SU-DHL-6 (cell line): ENCODE measurements at regions not wholly inside any gene's neighbourhood (a gene's known extent, or its start where the extent isn't known, plus 50 kb on each side); places are given as distances from the start of the nearest gene placed in this dataset.

ENCODE experiments used
- H2AFZ ChIP-seq: fragments of 200-600 bp; sonication (generic); 2 replicates; pipeline ENCODE4 v1.6.1; 2014; ENCODE audit warnings: low read depth, mild to moderate bottlenecking, moderate library complexity, mixed read lengths, antibody characterized with exemption, low read length; ENCODE audit not compliant: severe bottlenecking
- H3F3A ChIP-seq: fragments of 200-600 bp; shearing (Covaris generic); 2 replicates; pipeline ENCODE4 v1.6.0; 2016; ENCODE audit warnings: antibody characterized with exemption, mild to moderate bottlenecking; ENCODE audit not compliant: insufficient read depth
- H3K27ac ChIP-seq: fragments of 200-600 bp; sonication (generic); 2 replicates; pipeline ENCODE4 v1.5.1; 2016; ENCODE audit warnings: low read depth, mild to moderate bottlenecking, low read length, moderate library complexity, mixed read lengths
- H3K27me3 ChIP-seq: fragments of 200-600 bp; sonication (generic), shearing (Covaris generic); 2 replicates; pipeline ENCODE4 v1.6.0; 2014; ENCODE audit warnings: mild to moderate bottlenecking, low read length
- H3K36me3 ChIP-seq: fragments of 200-600 bp; sonication (generic); 2 replicates; pipeline ENCODE4 v1.6.1; 2014; ENCODE audit warnings: mild to moderate bottlenecking, low read length, mixed read lengths
- H3K4me2 ChIP-seq: fragments of 300-600, 200-600 bp; shearing (Covaris generic), sonication (generic); 2 replicates; pipeline ENCODE4 v1.6.0; 2014; ENCODE audit warnings: low read length, low read depth, mild to moderate bottlenecking; ENCODE audit not compliant: poor library complexity, severe bottlenecking
- H3K4me3 ChIP-seq: fragments of 200-600 bp; sonication (generic); 2 replicates; pipeline ENCODE4 v1.5.1; 2014; ENCODE audit warnings: antibody characterized with exemption, low read length, mild to moderate bottlenecking, mixed read lengths; ENCODE audit not compliant: insufficient read depth, poor library complexity, severe bottlenecking
- H3K79me2 ChIP-seq: fragments of 200-600 bp; sonication (generic); 2 replicates; pipeline ENCODE4 v1.6.1; 2014; ENCODE audit warnings: mild to moderate bottlenecking, low read length, moderate library complexity; ENCODE audit not compliant: insufficient read depth
- H3K9ac ChIP-seq: fragments of 200-600 bp; sonication (generic); 2 replicates; pipeline ENCODE4 v1.7.0; 2014; ENCODE audit warnings: mild to moderate bottlenecking, low read length
- H3K9me2 ChIP-seq: fragments of 200-600 bp; sonication (generic); replicated peaks from 2 replicates; pipeline ENCODE4 v1.6.1; 2014; ENCODE audit warnings: low read length; ENCODE audit not compliant: insufficient read depth
- H3K9me3 ChIP-seq: fragments of 200-600 bp; sonication (generic); 2 replicates; pipeline ENCODE4 v1.6.1; 2014; ENCODE audit warnings: low read length, mixed read lengths; ENCODE audit not compliant: insufficient read depth
- H4K20me1 ChIP-seq: fragments of 200-600 bp; sonication (generic); 2 replicates; pipeline ENCODE4 v1.6.1; 2014; ENCODE audit warnings: low read depth, mild to moderate bottlenecking, antibody characterized with exemption, low read length, moderate library complexity, mixed read lengths
- CTCF ChIP-seq: fragments of 200-600 bp; sonication (generic); IDR thresholded peaks from one replicate; pipeline ENCODE4 v1.5.1; 2017; ENCODE audit warnings: antibody characterized with exemption, mild to moderate bottlenecking, low read length, moderate library complexity; ENCODE audit not compliant: insufficient read depth, poor library complexity, severe bottlenecking
- EZH2phosphoT487 ChIP-seq: fragments of 200-600 bp; sonication (generic), shearing (Covaris generic); conservative IDR thresholded peaks from 2 replicates; pipeline ENCODE4 v1.6.1; 2018; ENCODE audit warnings: mild to moderate bottlenecking, antibody characterized with exemption, low read length, moderate library complexity, mixed read lengths

- no peak overlapping the region for H3K9ac ChIP-seq
- H3K9me2 ChIP-seq = no peaks in the 10 kb centered on the region
- no peak overlapping the region for H2AFZ ChIP-seq
- no peaks in the 10 kb centered on the region for H3K79me2 ChIP-seq
- no peaks in the 10 kb centered on the region for H3F3A ChIP-seq
- no peak overlapping the region for H3K4me2 ChIP-seq
- H3K36me3 ChIP-seq = no peaks in the 10 kb centered on the region
- H3K27me3 ChIP-seq = no peaks in the 10 kb centered on the region; the same call in 1 of the 2 replicates
- TF ChIP-seq CTCF (no peak), EZH2phosphoT487 (no peak)
- no peak overlapping the region for H3K27ac ChIP-seq
- no peaks in the 10 kb centered on the region for H3K9me3 ChIP-seq
- H4K20me1 ChIP-seq = no peaks in the 10 kb centered on the region
- no peak overlapping the region for H3K4me3 ChIP-seq
Measured at GRCh38 chr6:54579011-54579410, 267.6 kb upstream of the FAM83B start.

- H3K27me3 ChIP-seq = 0 out of 2 replicates have a peak, but pooled peaks cover 1% of the 10 kb centered on the region
- no peak overlapping the region for H2AFZ ChIP-seq
- H3K9me2 ChIP-seq = no peaks in the 10 kb centered on the region
- H3K4me3 ChIP-seq = no peak overlapping the region
- no peaks in the 10 kb centered on the region for H3F3A ChIP-seq
- no peaks in the 10 kb centered on the region for H4K20me1 ChIP-seq
- H3K36me3 ChIP-seq = no peaks in the 10 kb centered on the region
- TF ChIP-seq CTCF (no peak), EZH2phosphoT487 (no peak)
- H3K27ac ChIP-seq = no peak overlapping the region
- no peak overlapping the region for H3K9ac ChIP-seq
- H3K4me2 ChIP-seq = no peak overlapping the region
- H3K9me3 ChIP-seq = peaks cover 4% of the 10 kb centered on the region; the same call in 1 of the 2 replicates
- H3K79me2 ChIP-seq = no peaks in the 10 kb centered on the region
Measured at GRCh38 chr6:54586251-54586650, 260.3 kb upstream of the FAM83B start.

- no peak overlapping the region for H3K4me2 ChIP-seq
- no peak overlapping the region for H2AFZ ChIP-seq
- no peaks in the 10 kb centered on the region for H3K9me2 ChIP-seq
- H3F3A ChIP-seq = no peaks in the 10 kb centered on the region
- no peak for TF ChIP-seq EZH2phosphoT487
- no peak overlapping the region for H3K9ac ChIP-seq
- H3K36me3 ChIP-seq = no peaks in the 10 kb centered on the region
- peaks cover 4% of the 10 kb centered on the region; the same call in 1 of the 2 replicates for H3K9me3 ChIP-seq
- H4K20me1 ChIP-seq = no peaks in the 10 kb centered on the region
- no peaks in the 10 kb centered on the region for H3K79me2 ChIP-seq
- H3K27ac ChIP-seq = no peak overlapping the region
- 0 out of 2 replicates have a peak, but pooled peaks cover 3% of the 10 kb centered on the region for H3K27me3 ChIP-seq
- H3K4me3 ChIP-seq = no peak overlapping the region
Measured at GRCh38 chr6:54587277-54587676, 259.3 kb upstream of the FAM83B start.

- no peaks in the 10 kb centered on the region for H4K20me1 ChIP-seq
- no peaks in the 10 kb centered on the region for H3F3A ChIP-seq
- no peaks in the 10 kb centered on the region for H3K36me3 ChIP-seq
- no peak overlapping the region for H3K27ac ChIP-seq
- H3K9me2 ChIP-seq = no peaks in the 10 kb centered on the region
- H3K4me2 ChIP-seq = no peak overlapping the region
- no peak overlapping the region for H3K9ac ChIP-seq
- H3K4me3 ChIP-seq = no peak overlapping the region
- 0 out of 2 replicates have a peak, but pooled peaks cover 3% of the 10 kb centered on the region for H3K27me3 ChIP-seq
- H3K79me2 ChIP-seq = no peaks in the 10 kb centered on the region
- TF ChIP-seq CTCF (no peak), EZH2phosphoT487 (no peak)
- peaks cover 4% of the 10 kb centered on the region; the same call in 1 of the 2 replicates for H3K9me3 ChIP-seq
- H2AFZ ChIP-seq = no peak overlapping the region
Measured at GRCh38 chr6:54588176-54588575, 258.4 kb upstream of the FAM83B start.
